Fibroblast of villous mesenchyme (primary cell): ENCODE measurements at regions not wholly inside any gene's neighbourhood (a gene's known extent, or its start where the extent isn't known, plus 50 kb on each side); places are given as distances from the start of the nearest gene placed in this dataset.

Experiments
- DNase-seq: peaks from one replicate; pipeline ENCODE4 v3.0.0-alpha.2; 2010; ENCODE audit warnings: low read depth
- H3K4me3 ChIP-seq: 2 replicates; pipeline ENCODE4 v1.5.1; 2011; ENCODE audit warnings: low read depth, mild to moderate bottlenecking, low read length
- CTCF ChIP-seq: IDR thresholded peaks from 2 replicates; pipeline ENCODE4 v1.5.1; 2012; ENCODE audit warnings: low read depth, mild to moderate bottlenecking, low read length; ENCODE audit not compliant: insufficient read depth

- DNase-seq, result peak; percentile 1
- TF ChIP-seq CTCF, result no peak
- H3K4me3 ChIP-seq, result no peak overlapping the region
Observed at GRCh38 chrX:42422961-42423360, 355.0 kb downstream of the PPP1R2C start.

GRCh38 chrX:42420426-42420825 lies 357.5 kb downstream of the PPP1R2C start:
- TF ChIP-seq CTCF, result no peak
- DNase-seq, result no peak
- no peak overlapping the region for H3K4me3 ChIP-seq

GRCh38 chrX:42415636-42416035 lies 362.3 kb downstream of the PPP1R2C start:
- TF ChIP-seq CTCF, result no peak
- DNase-seq, result no peak

GRCh38 chrX:42414057-42414456 lies 363.9 kb downstream of the PPP1R2C start:
- TF ChIP-seq CTCF, result no peak
- no peak overlapping the region for H3K4me3 ChIP-seq
- no peak for DNase-seq

More at GRCh38 chrX:42415636-42416035, 362.3 kb downstream of the PPP1R2C start:
- H3K4me3 ChIP-seq, result no peak overlapping the region

- H3K4me3 ChIP-seq, result no peak overlapping the region
- DNase-seq, result no peak
- TF ChIP-seq CTCF, result no peak
Observed at GRCh38 chrX:42399632-42400024, 378.3 kb downstream of the PPP1R2C start.

- no peak overlapping the region for H3K4me3 ChIP-seq
- peak; percentile 1 for DNase-seq
- no peak for TF ChIP-seq CTCF
Observed at GRCh38 chrX:42398967-42399631, 378.9 kb downstream of the PPP1R2C start.

- no peak overlapping the region for H3K4me3 ChIP-seq
- no peak for DNase-seq
- TF ChIP-seq CTCF, result no peak
Observed at GRCh38 chrX:42396136-42396535, 381.8 kb downstream of the PPP1R2C start.
